ENCODE measurements at regions not wholly inside any gene's neighbourhood (a gene's known extent, or its start where the extent isn't known, plus 50 kb on each side); places are given as distances from the start of the nearest gene placed in this dataset.

- H3K27me3 Mint-ChIP-seq (ENCODE audit: low read depth, unreplicated experiment): no peaks in the 10 kb centered on the region
- no peaks in the 10 kb centered on the region for H3K36me3 Mint-ChIP-seq (ENCODE audit: low read depth, unreplicated experiment)
- Histone ChIP-seq H3K4me3 (ENCODE audit: insufficient read depth, low read depth, low read length) (no peak overlapping the region), H2AFZ (ENCODE audit: low read depth, low read length) (no peak overlapping the region), H3K36me3 (ENCODE audit: insufficient read depth, low read length) (no peaks in the 10 kb centered on the region), H3K79me2 (ENCODE audit: insufficient read depth, low read length) (no peaks in the 10 kb centered on the region), H3K4me1 (ENCODE audit: insufficient read depth, low read length) (no peaks in the 10 kb centered on the region), H3K4me2 (ENCODE audit: low read length) (no peak overlapping the region), H4K20me1 (ENCODE audit: insufficient read depth, low read length) (no peaks in the 10 kb centered on the region), H3K27ac (ENCODE audit: low read depth, low read length) (no peak overlapping the region), H3K27me3 (ENCODE audit: insufficient read depth, low read length) (no peaks in the 10 kb centered on the region), H3K9ac (ENCODE audit: low read length) (no peak overlapping the region), H3K9me3 (ENCODE audit: insufficient read depth, low read depth, low read length) (no peaks in the 10 kb centered on the region)
- TF ChIP-seq CTCF (IDR thresholded peaks at IDR 0.05; ENCODE audit: insufficient read depth, low read depth, low read length) (no peak), EZH2 (IDR thresholded peaks at IDR 0.05; ENCODE audit: insufficient read depth, low read length) (no peak)
- DNase-seq (ENCODE audit: low read depth): no peak
- no peak for FAIRE-seq
- peaks cover 2% of the 10 kb centered on the region for H3K4me1 Mint-ChIP-seq (ENCODE audit: low read depth, unreplicated experiment)
- H3K4me3 Mint-ChIP-seq (ENCODE audit: unreplicated experiment): no peak overlapping the region
- no peak overlapping the region for H3K27ac Mint-ChIP-seq (ENCODE audit: unreplicated experiment)
- H3K9me3 Mint-ChIP-seq (ENCODE audit: unreplicated experiment): no peaks in the 10 kb centered on the region
Measured at GRCh38 chr3:147733217-147733616, 324.1 kb downstream of the ZIC1 start.

GRCh38 chr3:147735616-147736015, 326.5 kb downstream of the ZIC1 start:
- Mint-ChIP-seq H3K27ac (ENCODE audit: unreplicated experiment) (no peak overlapping the region), H3K4me3 (ENCODE audit: unreplicated experiment) (no peak overlapping the region), H3K4me1 (ENCODE audit: low read depth, unreplicated experiment) (peaks cover 2% of the 10 kb centered on the region), H3K9me3 (ENCODE audit: unreplicated experiment) (no peaks in the 10 kb centered on the region), H3K27me3 (ENCODE audit: low read depth, unreplicated experiment) (no peaks in the 10 kb centered on the region), H3K36me3 (ENCODE audit: low read depth, unreplicated experiment) (no peaks in the 10 kb centered on the region)
- Histone ChIP-seq H3K9ac (ENCODE audit: low read length) (no peak overlapping the region), H3K27me3 (ENCODE audit: insufficient read depth, low read length) (no peaks in the 10 kb centered on the region), H2AFZ (ENCODE audit: low read depth, low read length) (no peak overlapping the region), H3K4me2 (ENCODE audit: low read length) (no peak overlapping the region), H4K20me1 (ENCODE audit: insufficient read depth, low read length) (no peaks in the 10 kb centered on the region), H3K4me1 (ENCODE audit: insufficient read depth, low read length) (no peaks in the 10 kb centered on the region), H3K79me2 (ENCODE audit: insufficient read depth, low read length) (no peaks in the 10 kb centered on the region), H3K36me3 (ENCODE audit: insufficient read depth, low read length) (no peaks in the 10 kb centered on the region), H3K27ac (ENCODE audit: low read depth, low read length) (no peak overlapping the region), H3K9me3 (ENCODE audit: insufficient read depth, low read depth, low read length) (no peaks in the 10 kb centered on the region), H3K4me3 (ENCODE audit: insufficient read depth, low read depth, low read length) (no peak overlapping the region)
- peak; percentile 25 for DNase-seq (ENCODE audit: low read depth)
- FAIRE-seq: no peak
- no peak for TF ChIP-seq CTCF (IDR thresholded peaks at IDR 0.05; ENCODE audit: insufficient read depth, low read depth, low read length)
- no peak for TF ChIP-seq EZH2 (IDR thresholded peaks at IDR 0.05; ENCODE audit: insufficient read depth, low read length)

DNA sequence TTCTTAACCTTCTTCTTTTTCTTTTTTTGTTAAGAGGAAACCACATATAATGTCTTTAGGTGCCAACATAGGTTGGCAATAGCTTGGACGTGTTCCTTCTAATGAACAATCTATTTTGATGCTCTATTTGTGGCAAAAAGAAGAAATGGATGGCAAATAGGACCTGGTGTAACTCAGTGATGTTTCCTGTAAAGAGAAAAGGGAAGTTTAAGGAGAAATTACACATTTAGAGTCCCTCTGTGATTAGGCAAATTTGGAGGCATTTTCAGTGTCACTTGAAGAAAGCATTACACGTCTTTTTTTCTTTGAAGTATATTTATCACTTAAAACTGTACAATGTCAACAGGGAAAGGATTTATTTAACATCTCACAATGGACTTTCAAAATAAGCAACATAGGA, 327.1 kb downstream of the ZIC1 start:
- no peaks in the 10 kb centered on the region for H3K36me3 Mint-ChIP-seq (ENCODE audit: low read depth, unreplicated experiment)
- TF ChIP-seq EZH2 (IDR thresholded peaks at IDR 0.05; ENCODE audit: insufficient read depth, low read length) (no peak), CTCF (IDR thresholded peaks at IDR 0.05; ENCODE audit: insufficient read depth, low read depth, low read length) (no peak)
- Histone ChIP-seq H3K9me3 (ENCODE audit: insufficient read depth, low read depth, low read length) (no peaks in the 10 kb centered on the region), H3K79me2 (ENCODE audit: insufficient read depth, low read length) (no peaks in the 10 kb centered on the region), H3K36me3 (ENCODE audit: insufficient read depth, low read length) (no peaks in the 10 kb centered on the region), H3K27ac (ENCODE audit: low read depth, low read length) (no peak overlapping the region), H3K9ac (ENCODE audit: low read length) (no peak overlapping the region), H3K4me3 (ENCODE audit: insufficient read depth, low read depth, low read length) (no peak overlapping the region), H3K4me2 (ENCODE audit: low read length) (no peak overlapping the region), H3K27me3 (ENCODE audit: insufficient read depth, low read length) (no peaks in the 10 kb centered on the region), H3K4me1 (ENCODE audit: insufficient read depth, low read length) (no peaks in the 10 kb centered on the region), H2AFZ (ENCODE audit: low read depth, low read length) (no peak overlapping the region), H4K20me1 (ENCODE audit: insufficient read depth, low read length) (no peaks in the 10 kb centered on the region)
- H3K4me3 Mint-ChIP-seq (ENCODE audit: unreplicated experiment): no peak overlapping the region
- DNase-seq (ENCODE audit: low read depth): no peak
- no peaks in the 10 kb centered on the region for H3K27me3 Mint-ChIP-seq (ENCODE audit: low read depth, unreplicated experiment)
- FAIRE-seq: no peak
- H3K9me3 Mint-ChIP-seq (ENCODE audit: unreplicated experiment): no peaks in the 10 kb centered on the region
- no peak overlapping the region for H3K27ac Mint-ChIP-seq (ENCODE audit: unreplicated experiment)
- H3K4me1 Mint-ChIP-seq (ENCODE audit: low read depth, unreplicated experiment): peaks cover 2% of the 10 kb centered on the region
